GM12892 (cell line): ENCODE measurements at regions not wholly inside any gene's neighbourhood (a gene's known extent, or its start where the extent isn't known, plus 50 kb on each side); places are given as distances from the start of the nearest gene placed in this dataset.

ENCODE experiments used
- POLR2A ChIP-seq: IDR thresholded peaks from 2 replicates; pipeline ENCODE4 v1.6.1; 2011; ENCODE audit warnings: low read depth, low read length, control low read depth
- TAF1 ChIP-seq: IDR thresholded peaks from 2 replicates; pipeline ENCODE4 v1.6.1; 2011; ENCODE audit warnings: low read depth, mild to moderate bottlenecking, control low read depth, low read length, borderline replicate concordance

- TF ChIP-seq TAF1 (no peak), POLR2A (no peak)
Measured at GRCh38 chr21:36552434-36552785, 72.5 kb upstream of the CLDN14 start.
